IPS-18c (cell line): ENCODE measurements at regions not wholly inside any gene's neighbourhood (a gene's known extent, or its start where the extent isn't known, plus 50 kb on each side); places are given as distances from the start of the nearest gene placed in this dataset.
"Not testable (repeated sequence)": the region's sequence is repeated elsewhere in the genome, so short reads cannot be mapped to it uniquely, and the experiment has no call there.

Source experiments
- H3K4me3 ChIP-seq: 2 replicates; pipeline ENCODE4 v1.7.0; 2013; ENCODE audit warnings: low read depth, mild to moderate bottlenecking, low read length, moderate library complexity; ENCODE audit not compliant: insufficient read depth
- H3K9me3 ChIP-seq: one replicate; pipeline ENCODE4 v1.6.1; 2013; ENCODE audit warnings: mild to moderate bottlenecking, low read length, moderate library complexity; ENCODE audit not compliant: control insufficient read depth, insufficient read depth

- Histone ChIP-seq H3K4me3 (no peak overlapping the region), H3K9me3 (no peaks in the 10 kb centered on the region)
Observed at GRCh38 chr4:10875144-10875799, 190.7 kb upstream of the CLNK start.

- no peak overlapping the region for H3K4me3 ChIP-seq
- H3K9me3 ChIP-seq, result no peaks in the 10 kb centered on the region
Observed at GRCh38 chr4:10873809-10874208, 189.2 kb upstream of the CLNK start.

- Histone ChIP-seq H3K4me3 (no peak overlapping the region), H3K9me3 (no peaks in the 10 kb centered on the region)
Observed at GRCh38 chr4:10872833-10873517, 188.4 kb upstream of the CLNK start.

- no peaks in the 10 kb centered on the region for H3K9me3 ChIP-seq
- H3K4me3 ChIP-seq, result no peak overlapping the region
Observed at GRCh38 chr4:10866666-10867065, 182.1 kb upstream of the CLNK start.

GRCh38 chr4:10861036-10861435 is 176.5 kb upstream of the CLNK start:
- Histone ChIP-seq H3K4me3 (no peak overlapping the region), H3K9me3 (no peaks in the 10 kb centered on the region)

GRCh38 chr4:10856271-10856782 is 171.8 kb upstream of the CLNK start:
- Histone ChIP-seq H3K9me3 (peaks cover 2% of the 10 kb centered on the region), H3K4me3 (no peak overlapping the region)

GRCh38 chr4:10853196-10853595 is 168.6 kb upstream of the CLNK start:
- H3K4me3 ChIP-seq, result no peak overlapping the region
- peaks cover 2% of the 10 kb centered on the region for H3K9me3 ChIP-seq

GRCh38 chr4:10841697-10842096 is 157.1 kb upstream of the CLNK start:
- Histone ChIP-seq H3K9me3 (no peaks in the 10 kb centered on the region), H3K4me3 (no peak overlapping the region)

GRCh38 chr4:10837151-10837550 is 152.6 kb upstream of the CLNK start:
- Histone ChIP-seq H3K9me3 (no peaks in the 10 kb centered on the region), H3K4me3 (no peak overlapping the region)

GRCh38 chr4:10832806-10833628 is 148.4 kb upstream of the CLNK start:
- H3K9me3 ChIP-seq, result no peaks in the 10 kb centered on the region
- H3K4me3 ChIP-seq, result no peak overlapping the region

- H3K9me3 ChIP-seq, result no peaks in the 10 kb centered on the region
Observed at GRCh38 chr4:10831727-10832408, 147.3 kb upstream of the CLNK start.

GRCh38 chr4:10828918-10829538 is 144.5 kb upstream of the CLNK start:
- not testable (repeated sequence) for H3K9me3 ChIP-seq, H3K4me3 ChIP-seq

More at GRCh38 chr4:10831727-10832408, 147.3 kb upstream of the CLNK start:
- H3K4me3 ChIP-seq, result no peak overlapping the region

GRCh38 chr4:10821826-10822225 is 137.3 kb upstream of the CLNK start:
- H3K4me3 ChIP-seq, result no peak overlapping the region
- H3K9me3 ChIP-seq, result no peaks in the 10 kb centered on the region

GRCh38 chr4:10816571-10816970 is 132.0 kb upstream of the CLNK start:
- Histone ChIP-seq H3K9me3 (no peaks in the 10 kb centered on the region), H3K4me3 (no peak overlapping the region)

GRCh38 chr4:10811991-10812390 is 127.4 kb upstream of the CLNK start:
- Histone ChIP-seq H3K9me3 (no peaks in the 10 kb centered on the region), H3K4me3 (no peak overlapping the region)

- peaks cover 2% of the 10 kb centered on the region for H3K9me3 ChIP-seq
Observed at GRCh38 chr4:10810411-10810810, 125.8 kb upstream of the CLNK start.

GRCh38 chr4:10809905-10810304 is 125.3 kb upstream of the CLNK start:
- Histone ChIP-seq H3K9me3 (peaks cover 2% of the 10 kb centered on the region), H3K4me3 (no peak overlapping the region)

More at GRCh38 chr4:10810411-10810810, 125.8 kb upstream of the CLNK start:
- H3K4me3 ChIP-seq, result no peak overlapping the region
